ENCODE measurements at regions not wholly inside any gene's neighbourhood (a gene's known extent, or its start where the extent isn't known, plus 50 kb on each side); places are given as distances from the start of the nearest gene placed in this dataset.

- no peak for ATAC-seq (ENCODE audit: low FRiP score in 2 of 2)
- 75 to 78% methylated on average over 8 of the region's 8 CpGs for WGBS, 2 donors
Observed at GRCh38 chr16:6846452-6846851, 486.2 kb upstream of the RBFOX1 start.

GRCh38 chr16:6841392-6841791 is 491.3 kb upstream of the RBFOX1 start:
- no peaks in the 10 kb centered on the region for H3K36me3 ChIP-seq
- H3K27ac ChIP-seq = no peak overlapping the region
- H3K9me3 ChIP-seq = no peaks in the 10 kb centered on the region
- H3K4me3 ChIP-seq = no peak overlapping the region
- no peak for TF ChIP-seq POLR2AphosphoS5 (IDR thresholded peaks at IDR 0.05)
- no peak for TF ChIP-seq CTCF (IDR thresholded peaks at IDR 0.05)
- no peak for TF ChIP-seq POLR2A (IDR thresholded peaks at IDR 0.05)
- TF ChIP-seq EP300 (IDR thresholded peaks at IDR 0.05) = no peak
- no peaks in the 10 kb centered on the region for H3K4me1 ChIP-seq
- ATAC-seq (ENCODE audit: low FRiP score in 2 of 2) = no peak
- H3K27me3 ChIP-seq = no peaks in the 10 kb centered on the region
- 76 to 80% methylated on average over 6 of the region's 6 CpGs for WGBS, 2 donors
- no peak for DNase-seq

More at GRCh38 chr16:6846452-6846851, 486.2 kb upstream of the RBFOX1 start:
- H3K9me3 ChIP-seq = no peaks in the 10 kb centered on the region
- DNase-seq = no peak
- H3K36me3 ChIP-seq = no peaks in the 10 kb centered on the region
- no peaks in the 10 kb centered on the region for H3K4me1 ChIP-seq
- no peaks in the 10 kb centered on the region for H3K27me3 ChIP-seq
- no peak overlapping the region for H3K27ac ChIP-seq
- TF ChIP-seq POLR2A (IDR thresholded peaks at IDR 0.05) = no peak
- TF ChIP-seq POLR2AphosphoS5 (IDR thresholded peaks at IDR 0.05) = no peak
- TF ChIP-seq CTCF (IDR thresholded peaks at IDR 0.05) = no peak
- no peak for TF ChIP-seq EP300 (IDR thresholded peaks at IDR 0.05)
- no peak overlapping the region for H3K4me3 ChIP-seq

- H3K4me3 ChIP-seq = no peak overlapping the region
- no peak for ATAC-seq (ENCODE audit: low FRiP score in 2 of 2)
- no peaks in the 10 kb centered on the region for H3K27me3 ChIP-seq
- no peak for TF ChIP-seq POLR2AphosphoS5 (IDR thresholded peaks at IDR 0.05)
- TF ChIP-seq CTCF (IDR thresholded peaks at IDR 0.05) = no peak
- TF ChIP-seq POLR2A (IDR thresholded peaks at IDR 0.05) = no peak
- no peak for TF ChIP-seq EP300 (IDR thresholded peaks at IDR 0.05)
- 88 to 96% methylated on average over 2 of the region's 2 CpGs for WGBS, 2 donors
- H3K27ac ChIP-seq = no peak overlapping the region
- no peaks in the 10 kb centered on the region for H3K9me3 ChIP-seq
- no peak for DNase-seq
- H3K4me1 ChIP-seq = no peaks in the 10 kb centered on the region
- H3K36me3 ChIP-seq = no peaks in the 10 kb centered on the region
Observed at GRCh38 chr16:6837722-6838121, 494.9 kb upstream of the RBFOX1 start.

- no peak for ATAC-seq (ENCODE audit: low FRiP score in 2 of 2)
- H3K36me3 ChIP-seq = no peaks in the 10 kb centered on the region
- no peak for TF ChIP-seq POLR2AphosphoS5 (IDR thresholded peaks at IDR 0.05)
- no peak for TF ChIP-seq EP300 (IDR thresholded peaks at IDR 0.05)
- no peak for TF ChIP-seq CTCF (IDR thresholded peaks at IDR 0.05)
- no peak for TF ChIP-seq POLR2A (IDR thresholded peaks at IDR 0.05)
- no peak overlapping the region for H3K27ac ChIP-seq
- no peak overlapping the region for H3K4me3 ChIP-seq
- H3K27me3 ChIP-seq = no peaks in the 10 kb centered on the region
- DNase-seq = no peak
- no peaks in the 10 kb centered on the region for H3K4me1 ChIP-seq
- H3K9me3 ChIP-seq = no peaks in the 10 kb centered on the region
- WGBS, 2 donors = 92 to 96% methylated on average over 3 of the region's 3 CpGs
Observed at GRCh38 chr16:6836766-6837165, 495.9 kb upstream of the RBFOX1 start.

GRCh38 chr16:6835941-6836340 is 496.7 kb upstream of the RBFOX1 start:
- no peak overlapping the region for H3K27ac ChIP-seq
- WGBS, 2 donors = 87 to 90% methylated on average over 5 of the region's 5 CpGs
- ATAC-seq (ENCODE audit: low FRiP score in 2 of 2) (no peak), DNase-seq (no peak)
- no peak for TF ChIP-seq EP300 (IDR thresholded peaks at IDR 0.05)
- TF ChIP-seq POLR2A (IDR thresholded peaks at IDR 0.05) = no peak
- no peak for TF ChIP-seq CTCF (IDR thresholded peaks at IDR 0.05)
- no peak for TF ChIP-seq POLR2AphosphoS5 (IDR thresholded peaks at IDR 0.05)
- no peaks in the 10 kb centered on the region for H3K9me3 ChIP-seq
- H3K36me3 ChIP-seq = no peaks in the 10 kb centered on the region
- no peaks in the 10 kb centered on the region for H3K27me3 ChIP-seq
- H3K4me3 ChIP-seq = no peak overlapping the region
- H3K4me1 ChIP-seq = no peaks in the 10 kb centered on the region
